Osteocyte (in vitro differentiated cells): ENCODE measurements at regions not wholly inside any gene's neighbourhood (a gene's known extent, or its start where the extent isn't known, plus 50 kb on each side); places are given as distances from the start of the nearest gene placed in this dataset.

Experiments
- DNase-seq: peaks from one replicate; pipeline ENCODE4 v3.0.0; 2021; ENCODE audit warnings: mixed read lengths; ENCODE audit not compliant: unreplicated experiment; ENCODE audit errors: extremely low spot score
- H3K27ac Mint-ChIP-seq: one replicate; pipeline ENCODE4 v1.8.0; 2021; ENCODE audit warnings: mild to moderate bottlenecking, mixed read lengths; ENCODE audit not compliant: unreplicated experiment
- H3K27me3 Mint-ChIP-seq: one replicate; pipeline ENCODE4 v1.8.0; 2021; ENCODE audit warnings: mixed read lengths; ENCODE audit not compliant: unreplicated experiment
- H3K36me3 Mint-ChIP-seq: one replicate; pipeline ENCODE4 v1.8.0; 2021; ENCODE audit warnings: mixed read lengths; ENCODE audit not compliant: unreplicated experiment
- H3K4me1 Mint-ChIP-seq: one replicate; pipeline ENCODE4 v1.8.0; 2021; ENCODE audit warnings: mixed read lengths; ENCODE audit not compliant: unreplicated experiment
- H3K4me3 Mint-ChIP-seq: one replicate; pipeline ENCODE4 v1.8.0; 2021; ENCODE audit warnings: mild to moderate bottlenecking, moderate library complexity, mixed read lengths; ENCODE audit not compliant: unreplicated experiment
- H3K9me3 Mint-ChIP-seq: one replicate; pipeline ENCODE4 v1.8.0; 2021; ENCODE audit warnings: mixed read lengths; ENCODE audit not compliant: unreplicated experiment
- CTCF ChIP-seq: fragments of 200-600 bp; sonication (generic); IDR thresholded peaks from 2 replicates; pipeline ENCODE4 v1.5.0; 2021; ENCODE audit warnings: antibody characterized with exemption, mild to moderate bottlenecking, moderate library complexity

- Mint-ChIP-seq H3K27me3 (peaks cover 2% of the 10 kb centered on the region), H3K36me3 (no peaks in the 10 kb centered on the region)
- DNase-seq, result no peak
These were observed 122.3 kb downstream of the MTRR start for GRCh38 chr5:7991125-7991821.

GRCh38 chr5:7995688-7996294, 126.8 kb downstream of the MTRR start:
- no peak overlapping the region for H3K27ac Mint-ChIP-seq
- no peaks in the 10 kb centered on the region for H3K36me3 Mint-ChIP-seq
- H3K9me3 Mint-ChIP-seq, result peaks cover 5% of the 10 kb centered on the region
- no peak for DNase-seq
- TF ChIP-seq CTCF, result no peak
- H3K27me3 Mint-ChIP-seq, result no peaks in the 10 kb centered on the region
- H3K4me3 Mint-ChIP-seq, result no peak overlapping the region
- H3K4me1 Mint-ChIP-seq, result no peaks in the 10 kb centered on the region

More at GRCh38 chr5:7991125-7991821, 122.3 kb downstream of the MTRR start:
- H3K4me1 Mint-ChIP-seq, result no peaks in the 10 kb centered on the region
- H3K4me3 Mint-ChIP-seq, result no peak overlapping the region
- H3K9me3 Mint-ChIP-seq, result no peaks in the 10 kb centered on the region
- TF ChIP-seq CTCF, result no peak
- no peak overlapping the region for H3K27ac Mint-ChIP-seq

- Mint-ChIP-seq H3K27ac (no peak overlapping the region), H3K4me3 (no peak overlapping the region), H3K9me3 (no peaks in the 10 kb centered on the region), H3K36me3 (no peaks in the 10 kb centered on the region), H3K27me3 (no peaks in the 10 kb centered on the region), H3K4me1 (no peaks in the 10 kb centered on the region)
- DNase-seq, result no peak
- TF ChIP-seq CTCF, result no peak
These were observed 136.5 kb downstream of the MTRR start for GRCh38 chr5:8005416-8005815.

GRCh38 chr5:8012131-8012977, 143.4 kb downstream of the MTRR start:
- Mint-ChIP-seq H3K27ac (no peak overlapping the region), H3K4me1 (no peaks in the 10 kb centered on the region), H3K36me3 (peaks cover 3% of the 10 kb centered on the region), H3K27me3 (no peaks in the 10 kb centered on the region), H3K4me3 (no peak overlapping the region), H3K9me3 (no peaks in the 10 kb centered on the region)
- DNase-seq, result no peak
- no peak for TF ChIP-seq CTCF
